SK-N-SH treated with all-trans-retinoic acid at 6 μM for 48 hours (cell line): ENCODE measurements at regions not wholly inside any gene's neighbourhood (a gene's known extent, or its start where the extent isn't known, plus 50 kb on each side); places are given as distances from the start of the nearest gene placed in this dataset.

ENCODE experiments used
- ARNTL ChIP-seq: fragments of 450-650 bp; formaldehyde crosslinking; IDR thresholded peaks from 2 replicates; pipeline ENCODE4 v1.5.0; 2020; ENCODE audit warnings: low read depth, mild to moderate bottlenecking, moderate library complexity, borderline replicate concordance
- ESRRG ChIP-seq: fragments of 250-450 bp; sonication (Bioruptor Pico); IDR thresholded peaks from 2 replicates; pipeline ENCODE4 v1.6.1; 2021; ENCODE audit warnings: mild to moderate bottlenecking
- ZFP3 ChIP-seq: fragments of 250-450 bp; sonication (Bioruptor Pico); IDR thresholded peaks from 2 replicates; pipeline ENCODE4 v1.5.0; 2020; ENCODE audit warnings: mild to moderate bottlenecking, moderate library complexity
- ZNF565 ChIP-seq: fragments of 450-650 bp; formaldehyde crosslinking; conservative IDR thresholded peaks from 2 replicates; pipeline ENCODE4 v1.5.0; 2020; ENCODE audit warnings: low read depth, mild to moderate bottlenecking, moderate library complexity
- TF ChIP-seq, protein P1 (sequence below): fragments of 250-450 bp; sonication (Bioruptor Pico); IDR thresholded peaks from 2 replicates; pipeline ENCODE4 v1.8.0; 2020; ENCODE audit warnings: mild to moderate bottlenecking, moderate library complexity, borderline replicate concordance
- TF ChIP-seq, protein P2 (sequence below): fragments of 250-450 bp; sonication (Bioruptor Pico); IDR thresholded peaks from 2 replicates; pipeline ENCODE4 v1.5.1; 2021; ENCODE audit warnings: mild to moderate bottlenecking, moderate library complexity
- TF ChIP-seq, protein P3 (sequence below): fragments of 250-450 bp; sonication (Bioruptor Pico); IDR thresholded peaks from 2 replicates; pipeline ENCODE4 v1.8.0; 2021; ENCODE audit warnings: low read depth, mild to moderate bottlenecking, moderate library complexity, borderline replicate concordance

DNA sequence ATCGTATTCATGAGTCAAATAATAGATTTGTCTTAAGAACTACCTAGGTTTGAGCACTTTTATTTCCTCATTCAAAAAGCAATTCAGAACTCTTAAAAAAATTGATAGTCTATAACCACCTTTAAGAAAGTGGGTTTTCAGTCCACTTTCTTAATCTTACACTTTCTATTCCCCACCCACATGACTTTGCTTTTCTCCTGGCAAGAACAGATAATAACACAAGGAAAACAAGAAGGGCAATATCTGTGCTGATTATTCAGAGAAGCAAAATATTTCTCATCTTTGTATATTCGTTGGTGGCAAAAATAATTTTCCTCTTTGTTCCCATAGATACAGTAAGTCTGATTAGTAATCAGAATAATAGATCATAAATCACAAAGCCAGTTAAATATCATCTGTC lies 130.6 kb upstream of the DNAJC10 start:
- no peak for TF ChIP-seq ZFP3 (CRISPR knock-in tag)
- TF ChIP-seq, protein P1, sequence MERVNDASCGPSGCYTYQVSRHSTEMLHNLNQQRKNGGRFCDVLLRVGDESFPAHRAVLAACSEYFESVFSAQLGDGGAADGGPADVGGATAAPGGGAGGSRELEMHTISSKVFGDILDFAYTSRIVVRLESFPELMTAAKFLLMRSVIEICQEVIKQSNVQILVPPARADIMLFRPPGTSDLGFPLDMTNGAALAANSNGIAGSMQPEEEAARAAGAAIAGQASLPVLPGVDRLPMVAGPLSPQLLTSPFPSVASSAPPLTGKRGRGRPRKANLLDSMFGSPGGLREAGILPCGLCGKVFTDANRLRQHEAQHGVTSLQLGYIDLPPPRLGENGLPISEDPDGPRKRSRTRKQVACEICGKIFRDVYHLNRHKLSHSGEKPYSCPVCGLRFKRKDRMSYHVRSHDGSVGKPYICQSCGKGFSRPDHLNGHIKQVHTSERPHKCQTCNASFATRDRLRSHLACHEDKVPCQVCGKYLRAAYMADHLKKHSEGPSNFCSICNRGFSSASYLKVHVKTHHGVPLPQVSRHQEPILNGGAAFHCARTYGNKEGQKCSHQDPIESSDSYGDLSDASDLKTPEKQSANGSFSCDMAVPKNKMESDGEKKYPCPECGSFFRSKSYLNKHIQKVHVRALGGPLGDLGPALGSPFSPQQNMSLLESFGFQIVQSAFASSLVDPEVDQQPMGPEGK: no peak
- no peak for TF ChIP-seq ESRRG (CRISPR knock-in tag)
- TF ChIP-seq ZNF565 (CRISPR knock-in tag): no peak
- TF ChIP-seq, protein P2, sequence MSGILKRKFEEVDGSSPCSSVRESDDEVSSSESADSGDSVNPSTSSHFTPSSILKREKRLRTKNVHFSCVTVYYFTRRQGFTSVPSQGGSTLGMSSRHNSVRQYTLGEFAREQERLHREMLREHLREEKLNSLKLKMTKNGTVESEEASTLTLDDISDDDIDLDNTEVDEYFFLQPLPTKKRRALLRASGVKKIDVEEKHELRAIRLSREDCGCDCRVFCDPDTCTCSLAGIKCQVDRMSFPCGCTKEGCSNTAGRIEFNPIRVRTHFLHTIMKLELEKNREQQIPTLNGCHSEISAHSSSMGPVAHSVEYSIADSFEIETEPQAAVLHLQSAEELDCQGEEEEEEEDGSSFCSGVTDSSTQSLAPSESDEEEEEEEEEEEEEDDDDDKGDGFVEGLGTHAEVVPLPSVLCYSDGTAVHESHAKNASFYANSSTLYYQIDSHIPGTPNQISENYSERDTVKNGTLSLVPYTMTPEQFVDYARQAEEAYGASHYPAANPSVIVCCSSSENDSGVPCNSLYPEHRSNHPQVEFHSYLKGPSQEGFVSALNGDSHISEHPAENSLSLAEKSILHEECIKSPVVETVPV (CRISPR knock-in tag): no peak
- TF ChIP-seq ARNTL (CRISPR knock-in tag): no peak
- TF ChIP-seq, protein P3, sequence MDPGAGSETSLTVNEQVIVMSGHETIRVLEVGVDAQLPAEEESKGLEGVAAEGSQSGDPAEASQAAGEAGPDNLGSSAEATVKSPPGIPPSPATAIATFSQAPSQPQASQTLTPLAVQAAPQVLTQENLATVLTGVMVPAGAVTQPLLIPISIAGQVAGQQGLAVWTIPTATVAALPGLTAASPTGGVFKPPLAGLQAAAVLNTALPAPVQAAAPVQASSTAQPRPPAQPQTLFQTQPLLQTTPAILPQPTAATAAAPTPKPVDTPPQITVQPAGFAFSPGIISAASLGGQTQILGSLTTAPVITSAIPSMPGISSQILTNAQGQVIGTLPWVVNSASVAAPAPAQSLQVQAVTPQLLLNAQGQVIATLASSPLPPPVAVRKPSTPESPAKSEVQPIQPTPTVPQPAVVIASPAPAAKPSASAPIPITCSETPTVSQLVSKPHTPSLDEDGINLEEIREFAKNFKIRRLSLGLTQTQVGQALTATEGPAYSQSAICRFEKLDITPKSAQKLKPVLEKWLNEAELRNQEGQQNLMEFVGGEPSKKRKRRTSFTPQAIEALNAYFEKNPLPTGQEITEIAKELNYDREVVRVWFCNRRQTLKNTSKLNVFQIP (CRISPR knock-in tag): no peak
